HG03439 (cell line): ENCODE measurements at regions not wholly inside any gene's neighbourhood (a gene's known extent, or its start where the extent isn't known, plus 50 kb on each side); places are given as distances from the start of the nearest gene placed in this dataset.
"Not testable (repeated sequence)": the region's sequence is repeated elsewhere in the genome, so short reads cannot be mapped to it uniquely, and the experiment has no call there.

Experiments
- ATAC-seq: cut with Tn5 transposase; IDR thresholded peaks from one replicate; pipeline ENCODE4 v1.9.1; 2021; ENCODE audit warnings: mild to moderate bottlenecking, moderate library complexity; ENCODE audit not compliant: unreplicated experiment

DNA sequence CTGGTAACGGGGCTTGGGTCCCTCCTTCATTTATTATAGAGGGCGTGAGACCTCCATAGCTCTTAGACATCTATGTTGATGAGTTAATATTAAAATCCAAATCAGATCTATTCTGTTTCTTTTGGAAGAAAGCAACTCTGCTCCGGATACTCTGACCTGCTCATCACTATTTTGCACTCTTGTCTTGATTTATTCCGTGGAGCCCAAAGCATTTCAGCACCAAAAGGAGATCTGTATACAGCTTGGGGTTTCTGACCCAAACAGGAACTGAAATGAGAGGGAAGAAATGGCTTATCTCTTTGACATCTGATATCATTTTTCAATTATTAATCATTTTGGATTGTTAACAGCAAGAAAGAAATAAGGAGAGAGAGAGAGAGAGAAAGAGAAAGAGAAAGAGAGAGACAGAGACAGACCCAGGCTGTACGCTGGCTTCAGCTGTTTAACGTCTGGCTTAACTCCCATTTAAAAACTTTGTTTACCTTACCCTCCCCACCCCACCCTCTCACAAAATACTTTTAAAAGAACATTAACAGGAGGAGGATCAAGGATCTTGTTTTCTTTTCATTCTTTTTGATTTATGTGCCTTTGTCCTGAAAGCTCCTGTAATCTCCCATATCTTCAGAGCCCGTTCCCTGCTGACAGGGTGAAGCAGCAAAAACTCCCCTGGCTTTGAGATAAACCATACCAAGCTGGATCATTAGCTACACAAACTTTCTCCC lies 231.4 kb upstream of the TUT7 start:
- ATAC-seq, result no peak

DNA sequence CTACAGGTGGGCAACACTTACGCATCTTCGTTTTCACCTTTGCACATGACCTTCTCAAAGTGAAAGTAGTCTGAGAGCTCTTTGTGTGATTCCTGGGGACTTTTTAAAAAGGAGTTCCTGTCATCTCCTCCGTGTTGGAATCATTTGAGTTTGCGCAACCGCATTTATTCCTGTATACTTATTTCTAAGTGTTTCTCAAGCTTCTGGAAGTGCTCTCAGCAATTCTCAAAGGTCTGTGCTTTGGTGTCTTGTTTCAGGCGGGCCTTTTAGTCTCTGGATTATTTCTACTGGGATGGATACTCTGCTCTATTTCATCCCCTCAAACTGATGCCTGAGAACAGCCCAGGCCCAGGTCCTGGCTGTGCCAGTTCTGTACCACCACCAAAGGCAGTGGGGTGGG lies 226.5 kb upstream of the TUT7 start:
- ATAC-seq, result no peak

DNA sequence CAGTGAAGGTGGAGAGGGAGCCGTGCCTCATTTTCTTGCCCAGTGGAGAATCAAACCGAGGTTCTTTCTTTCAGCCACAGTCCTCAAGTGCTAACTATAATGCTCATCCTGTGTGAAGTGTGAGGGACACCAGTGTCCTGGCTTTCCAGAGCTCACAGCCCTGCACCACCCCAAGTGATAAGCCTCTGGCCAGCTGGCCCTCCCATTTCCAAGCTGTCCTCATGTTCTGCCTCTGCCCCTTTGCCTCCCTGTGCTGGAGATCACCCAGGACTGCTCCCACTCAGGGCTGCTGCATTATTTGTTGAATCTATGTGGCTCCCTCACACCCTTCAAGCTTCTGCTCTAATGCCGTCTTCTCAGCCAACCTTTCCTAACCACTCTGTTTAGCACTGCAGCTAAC lies 224.5 kb upstream of the TUT7 start:
- ATAC-seq, result no peak

DNA sequence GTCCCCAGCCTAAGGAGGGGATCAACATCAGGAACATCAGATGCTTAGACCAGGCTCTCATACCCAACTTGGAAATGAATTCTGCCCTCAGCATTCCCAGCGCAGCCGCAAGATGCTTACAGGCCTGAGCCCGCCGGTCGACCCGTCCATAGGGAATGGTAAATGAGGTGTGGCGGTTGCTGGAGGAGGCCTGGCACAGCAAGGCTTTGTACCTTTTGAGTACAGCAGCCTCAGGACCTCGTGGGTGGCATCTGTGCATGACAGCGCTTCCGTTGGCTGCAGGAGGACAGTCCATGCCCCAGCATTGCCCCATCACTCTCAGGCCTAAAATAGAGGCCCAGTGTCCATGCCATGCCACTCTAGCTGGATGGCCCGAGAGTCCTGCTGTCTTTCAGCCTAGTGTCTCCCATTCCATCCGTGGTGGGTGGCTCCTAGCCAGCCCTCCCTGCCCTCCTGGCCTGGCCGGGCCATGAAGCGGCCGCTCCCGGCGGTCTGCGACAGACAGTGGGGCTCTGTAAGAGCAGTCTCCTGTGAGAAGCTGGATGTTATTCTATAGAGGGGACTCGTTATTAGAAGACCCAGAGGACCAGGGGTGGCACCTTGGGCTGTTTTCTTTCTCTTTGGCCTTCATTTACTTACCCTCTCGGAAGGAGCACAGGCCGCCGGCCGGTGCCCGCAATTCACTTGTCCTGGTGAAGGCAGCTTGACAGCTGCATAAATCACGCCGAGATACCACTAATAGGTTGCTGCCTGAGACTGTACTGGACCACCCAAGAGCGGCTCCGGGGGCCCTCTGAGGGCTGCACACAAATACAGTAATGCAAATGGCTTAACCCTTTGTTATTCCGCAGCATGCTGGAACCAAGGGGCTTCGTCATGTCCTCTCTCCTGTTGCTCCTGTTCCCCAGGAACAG lies 223.5 kb upstream of the TUT7 start:
- no peak for ATAC-seq

DNA sequence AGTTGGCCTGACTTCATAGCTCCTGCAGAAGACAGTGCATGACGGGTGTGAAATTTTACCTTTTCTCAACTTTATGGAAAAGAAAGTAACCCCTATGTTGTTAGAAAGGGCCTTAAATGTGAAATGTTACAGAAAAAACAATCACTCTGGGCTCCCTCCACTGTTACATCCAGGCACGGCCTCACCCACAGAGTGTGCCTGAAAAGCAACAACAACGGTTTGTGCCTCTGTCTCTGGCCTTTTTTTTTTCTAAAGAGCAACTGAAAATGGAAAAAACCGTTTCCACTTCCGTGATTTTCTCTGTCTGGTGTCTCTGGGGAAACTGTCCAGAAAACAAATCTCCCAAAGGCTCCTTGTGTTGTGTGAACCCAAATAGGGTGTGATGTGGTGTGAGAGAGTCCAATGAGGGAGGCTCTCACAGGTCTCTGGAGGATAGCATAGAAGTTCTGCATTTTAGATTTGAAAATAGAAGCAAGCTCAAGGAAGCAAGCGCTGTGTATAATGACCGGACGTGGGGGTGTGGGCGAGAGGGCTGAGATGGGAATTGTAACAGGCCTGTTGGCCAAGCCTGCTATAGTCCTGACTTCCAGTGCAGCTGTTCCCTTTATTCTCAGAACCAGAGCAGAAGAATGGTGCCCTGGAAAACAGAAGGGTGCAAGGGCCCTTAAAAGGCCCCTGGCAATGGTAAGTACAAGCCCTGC lies 221.8 kb upstream of the TUT7 start:
- ATAC-seq, result no peak

DNA sequence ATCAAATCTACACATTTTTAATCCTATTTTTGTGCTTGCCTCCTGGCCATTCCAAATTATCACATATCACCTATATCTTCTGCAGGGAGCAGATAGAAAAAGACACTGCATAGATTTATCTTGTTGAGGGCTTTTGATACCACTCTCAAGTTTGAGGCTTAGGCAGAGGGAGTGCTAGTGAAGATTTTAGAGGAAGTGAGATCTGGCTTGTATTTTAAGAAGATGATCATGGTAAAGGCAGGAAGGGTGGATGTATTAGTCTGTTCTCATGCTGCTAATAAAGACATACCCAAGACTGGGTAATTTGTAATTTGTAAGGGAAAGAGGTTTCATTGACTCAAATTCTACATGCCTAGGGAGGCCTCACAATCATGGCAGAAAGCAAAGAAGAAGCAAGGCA lies 220.9 kb upstream of the TUT7 start:
- no peak for ATAC-seq

DNA sequence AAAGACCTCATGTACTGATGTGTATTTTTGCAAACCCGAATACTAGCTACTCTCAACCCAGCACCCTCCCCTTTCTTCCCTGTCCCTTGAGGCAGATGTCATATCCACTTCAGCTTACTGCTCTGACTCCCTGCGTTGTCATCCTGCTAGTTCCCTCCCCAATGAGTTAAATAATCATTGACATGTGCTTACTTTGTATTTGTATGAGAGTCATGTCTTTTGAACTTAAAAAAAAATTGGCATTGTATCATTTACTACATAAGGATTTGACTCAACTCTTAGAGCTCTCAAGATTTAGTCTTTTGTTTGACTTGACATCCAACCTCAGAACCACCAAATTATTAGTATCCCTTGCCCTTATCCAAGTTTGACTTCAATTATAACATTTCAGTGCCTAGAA lies 219.7 kb upstream of the TUT7 start:
- no peak for ATAC-seq

DNA sequence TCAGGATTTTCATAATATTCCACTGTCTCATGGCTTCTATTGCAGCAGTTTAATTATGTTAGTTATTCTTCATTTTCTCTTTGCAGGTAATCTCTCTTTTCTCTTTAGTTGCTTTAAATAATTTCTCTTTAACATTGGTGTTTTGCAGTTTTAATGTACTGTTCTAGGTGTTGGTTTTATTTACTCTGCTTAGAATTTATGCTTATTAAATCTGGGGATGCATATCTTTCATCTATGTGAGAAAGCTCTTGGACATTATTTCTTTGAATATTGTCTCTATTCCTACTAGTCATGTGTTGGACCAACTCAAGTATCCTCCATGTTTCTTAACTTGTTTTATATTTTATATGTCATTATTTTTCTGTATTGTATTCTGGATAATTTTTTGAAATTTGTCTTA lies 218.7 kb upstream of the TUT7 start:
- no peak for ATAC-seq

DNA sequence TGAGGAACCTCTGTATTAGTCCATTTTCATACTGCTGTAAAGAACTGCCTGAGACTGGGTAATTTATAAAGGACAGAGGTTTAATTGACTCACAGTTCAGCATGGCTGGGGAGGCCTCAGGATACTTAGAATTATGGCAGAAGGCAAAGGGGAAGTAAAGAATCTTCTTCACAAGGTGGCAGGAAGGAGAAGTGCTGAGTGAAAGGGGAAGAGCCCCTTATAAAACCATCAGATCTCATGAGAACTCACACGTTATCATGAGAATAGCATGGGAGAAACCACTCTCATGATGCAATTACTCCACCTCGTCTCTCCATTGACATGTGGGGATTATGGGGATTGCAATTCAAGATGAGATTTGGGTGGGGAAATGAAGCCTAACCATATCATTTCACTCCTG lies 211.4 kb upstream of the TUT7 start:
- ATAC-seq, result not testable (repeated sequence)

DNA sequence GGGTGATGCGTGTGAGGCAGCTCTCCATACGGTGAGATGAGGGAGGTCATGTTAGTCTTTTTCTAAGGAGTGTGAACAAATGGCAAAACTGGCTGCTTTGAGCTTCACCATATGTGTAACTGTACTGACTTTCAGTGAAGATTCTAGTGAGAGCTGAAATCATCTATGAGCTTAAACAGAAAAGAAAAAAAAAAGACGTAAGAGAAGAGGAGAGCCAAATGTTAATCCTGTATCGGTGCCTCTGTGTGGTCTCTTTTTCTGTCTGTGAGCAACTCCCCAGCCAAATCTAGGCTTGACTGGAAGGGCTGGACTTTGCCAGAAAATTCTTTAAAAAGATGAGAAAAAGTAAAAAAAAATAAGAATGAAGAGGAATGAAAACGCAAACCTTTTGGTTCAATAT lies 209.7 kb upstream of the TUT7 start:
- ATAC-seq, result no peak

DNA sequence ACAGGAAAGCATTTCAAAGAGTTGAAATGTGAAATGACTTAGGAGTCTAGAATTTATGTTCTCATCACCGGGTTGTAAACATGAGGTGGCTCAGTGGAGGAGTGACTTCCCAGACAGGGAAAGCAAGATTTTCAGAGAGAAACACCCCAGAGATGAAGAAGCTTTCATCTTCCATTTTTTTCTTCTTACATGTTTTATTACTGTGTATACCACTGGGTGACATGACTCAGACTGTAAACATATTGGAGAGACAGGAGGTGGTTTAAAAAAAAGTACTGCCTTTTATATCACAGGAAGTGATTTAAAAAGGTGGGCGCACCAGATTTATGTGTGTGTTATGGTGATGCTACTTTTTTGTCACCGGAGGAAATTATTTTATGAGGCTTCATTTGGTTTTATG lies 209.1 kb upstream of the TUT7 start:
- ATAC-seq, result no peak

DNA sequence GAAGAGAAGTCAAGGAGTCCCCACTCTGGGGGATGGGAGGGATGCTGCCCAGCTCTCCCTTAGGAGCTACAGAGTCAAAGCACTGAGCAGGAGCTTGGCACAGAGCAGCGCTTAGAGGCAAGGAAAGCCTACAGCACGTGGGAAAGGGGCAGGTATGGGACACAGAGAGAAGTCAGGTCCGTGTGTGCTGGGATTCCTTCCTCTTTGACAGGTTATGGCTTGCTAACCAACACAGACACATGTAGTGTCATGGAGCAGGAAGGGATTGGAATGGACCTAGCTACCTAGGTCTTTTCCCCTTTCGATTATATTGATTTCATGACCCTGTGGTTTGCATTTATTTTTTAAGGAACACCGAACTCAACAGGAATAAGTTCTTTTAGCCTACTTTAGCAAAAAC lies 208.5 kb upstream of the TUT7 start:
- no peak for ATAC-seq

DNA sequence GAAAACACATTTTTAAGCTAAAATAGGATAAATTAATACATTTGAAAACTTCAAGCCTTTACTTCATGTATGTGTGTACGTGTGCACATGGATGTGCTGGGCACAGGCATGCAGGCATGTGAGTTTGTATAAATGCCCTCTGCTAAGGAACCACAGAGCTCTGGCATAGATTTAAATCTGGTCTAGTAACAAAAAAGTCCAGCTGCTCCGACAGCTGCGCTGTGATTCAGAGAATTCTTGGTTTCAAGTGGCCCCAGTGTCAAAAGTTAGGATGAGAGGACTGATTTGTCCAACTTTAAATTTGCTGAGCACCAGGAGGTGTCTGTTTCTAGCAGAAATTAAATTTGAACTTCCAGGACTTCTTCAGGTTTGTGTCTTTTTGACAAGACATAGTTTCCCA lies 203.7 kb upstream of the TUT7 start:
- no peak for ATAC-seq

DNA sequence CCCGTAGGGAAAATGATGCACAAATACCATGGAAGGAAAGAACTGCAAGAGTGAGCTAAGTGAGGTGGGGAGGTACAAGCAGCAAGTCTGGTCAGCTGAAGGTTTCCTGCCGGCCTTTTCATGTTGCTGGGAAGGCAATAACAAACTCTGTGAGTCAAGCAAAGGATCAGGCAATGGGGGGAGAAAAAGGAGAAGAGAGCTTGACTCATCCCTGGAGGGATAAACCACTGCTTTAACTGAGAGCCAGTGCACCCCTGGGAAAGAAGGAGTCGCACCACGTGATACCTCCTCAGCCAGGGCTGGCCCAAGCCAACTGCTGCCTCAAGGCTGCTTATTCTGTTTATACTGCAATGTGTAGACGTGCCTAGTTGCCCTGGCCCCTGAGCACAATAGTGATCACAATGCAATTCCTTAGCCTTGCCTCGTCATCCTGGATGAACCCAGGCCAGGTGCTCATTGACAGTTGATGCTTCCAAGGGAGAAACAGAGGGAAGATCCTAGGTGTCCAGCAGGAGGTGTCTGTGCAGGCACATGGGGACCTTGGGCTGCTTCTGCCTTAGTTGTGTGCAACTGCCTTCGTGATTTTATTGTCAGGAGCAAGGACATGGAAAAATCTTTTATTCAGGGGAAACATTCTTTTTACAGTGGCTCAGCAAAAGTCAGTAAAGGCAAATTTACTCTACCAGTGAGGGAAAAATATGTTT lies 203.0 kb upstream of the TUT7 start:
- ATAC-seq, result no peak

DNA sequence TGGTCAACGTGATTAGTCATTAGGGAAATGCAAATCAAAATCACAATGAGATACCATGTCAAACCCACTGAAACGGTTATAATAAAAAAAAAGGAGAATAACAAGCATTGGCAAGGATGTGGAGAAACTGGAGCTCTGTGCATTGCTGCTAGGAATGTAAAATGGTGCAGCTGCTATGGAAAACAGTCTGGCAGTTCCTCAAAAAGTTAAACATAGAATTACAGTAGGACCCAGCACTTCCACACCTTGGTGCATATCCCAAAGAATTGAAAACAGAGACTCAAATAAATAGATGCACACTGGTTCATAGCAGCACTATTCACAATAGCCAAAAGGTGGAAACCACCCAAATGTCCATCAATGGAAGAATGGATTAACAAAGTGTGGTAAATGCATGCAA lies 201.5 kb upstream of the TUT7 start:
- ATAC-seq, result no peak

DNA sequence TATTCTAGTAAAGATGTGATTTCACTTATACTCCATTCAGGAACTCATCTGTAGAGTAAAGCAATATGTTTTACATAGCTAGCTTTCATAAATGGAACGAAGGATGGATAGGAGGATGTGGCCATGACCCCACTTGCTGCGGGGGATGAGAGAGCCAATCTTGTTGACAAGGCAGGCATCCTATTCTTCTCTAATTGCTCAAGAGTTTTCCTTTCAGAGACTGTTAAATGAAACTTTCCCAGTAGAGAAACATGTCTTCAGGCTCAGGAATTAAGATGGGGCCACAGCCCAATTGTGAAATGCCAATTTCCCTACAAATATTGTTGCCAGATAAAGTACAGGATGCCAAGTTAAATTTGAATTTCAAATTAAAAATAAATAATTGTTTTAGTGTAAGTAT lies 196.2 kb upstream of the TUT7 start:
- ATAC-seq, result no peak

DNA sequence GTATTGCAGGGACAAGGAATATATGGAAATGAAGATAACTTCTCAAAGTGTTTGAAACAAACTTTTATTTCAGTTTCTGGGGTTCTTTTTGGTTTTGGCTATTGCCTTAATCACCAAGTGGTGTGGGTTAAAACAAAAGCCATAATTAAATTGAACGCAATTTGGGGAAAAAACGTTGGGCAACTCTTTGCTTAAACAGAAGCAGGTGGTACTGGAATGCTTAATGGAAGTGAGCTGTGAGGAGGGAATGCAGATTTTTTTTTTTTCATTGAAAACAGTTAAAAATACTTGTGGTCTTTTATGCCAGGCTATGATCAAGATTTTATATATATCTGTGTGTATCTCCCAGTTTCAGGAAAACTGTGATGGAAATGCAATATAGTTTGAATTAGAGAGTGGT lies 195.7 kb upstream of the TUT7 start:
- ATAC-seq, result no peak

DNA sequence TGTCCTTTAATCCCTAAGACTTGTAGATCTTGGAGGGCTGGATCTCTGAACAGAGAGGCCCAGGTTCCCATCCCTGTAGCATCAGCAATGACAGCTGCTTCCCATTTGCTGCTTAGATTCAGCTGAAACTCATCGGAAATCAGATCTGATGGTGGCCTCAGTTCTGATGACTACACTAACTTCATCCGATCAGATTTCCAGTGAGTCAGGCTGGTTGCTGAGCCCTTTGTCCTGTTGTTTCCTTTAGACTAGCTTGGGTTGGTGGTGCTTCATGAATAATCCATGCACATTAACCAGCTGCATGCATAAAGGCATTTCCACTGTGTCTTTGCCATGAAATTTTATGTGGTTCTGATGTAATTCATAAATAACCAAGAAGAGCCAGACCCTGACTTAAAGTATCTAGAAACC lies 195.2 kb upstream of the TUT7 start:
- ATAC-seq, result no peak

DNA sequence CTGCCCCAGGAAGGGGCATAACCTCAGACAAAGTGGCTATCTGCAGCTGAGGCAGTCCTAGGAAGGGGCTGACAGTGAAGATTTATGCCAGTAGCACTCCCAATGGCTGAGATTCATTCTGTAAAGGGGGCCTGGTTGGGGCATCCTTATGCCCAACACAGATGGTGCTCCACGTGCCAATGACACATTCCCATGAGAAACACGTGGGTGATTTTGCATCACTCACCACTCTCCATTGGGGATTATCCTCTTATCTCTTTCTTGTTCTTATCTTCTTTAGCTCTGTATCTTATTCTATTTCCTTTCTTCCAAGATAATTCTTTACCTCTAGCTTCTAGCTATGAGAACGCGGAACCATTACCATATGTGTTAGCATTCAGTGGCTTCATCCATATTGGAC lies 194.0 kb upstream of the TUT7 start:
- ATAC-seq, result no peak

DNA sequence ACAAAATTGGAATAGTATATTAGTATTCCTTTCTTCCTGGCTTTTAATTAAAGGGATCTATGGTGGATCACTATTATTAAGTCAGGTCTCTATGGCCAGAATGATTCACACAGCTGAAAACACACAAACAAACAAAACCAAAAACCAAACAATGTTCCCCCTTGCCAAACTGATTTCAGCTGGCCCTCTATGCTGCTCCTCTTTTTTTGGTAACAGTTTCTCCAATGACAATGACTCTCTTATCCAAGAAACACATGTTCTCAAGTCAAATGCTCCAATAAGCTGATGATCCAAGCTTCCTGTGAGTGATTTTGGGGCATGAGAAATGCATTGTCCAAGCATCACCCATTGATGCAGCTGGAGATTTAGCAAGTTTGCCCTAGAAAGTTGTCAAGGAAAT lies 193.4 kb upstream of the TUT7 start:
- no peak for ATAC-seq

DNA sequence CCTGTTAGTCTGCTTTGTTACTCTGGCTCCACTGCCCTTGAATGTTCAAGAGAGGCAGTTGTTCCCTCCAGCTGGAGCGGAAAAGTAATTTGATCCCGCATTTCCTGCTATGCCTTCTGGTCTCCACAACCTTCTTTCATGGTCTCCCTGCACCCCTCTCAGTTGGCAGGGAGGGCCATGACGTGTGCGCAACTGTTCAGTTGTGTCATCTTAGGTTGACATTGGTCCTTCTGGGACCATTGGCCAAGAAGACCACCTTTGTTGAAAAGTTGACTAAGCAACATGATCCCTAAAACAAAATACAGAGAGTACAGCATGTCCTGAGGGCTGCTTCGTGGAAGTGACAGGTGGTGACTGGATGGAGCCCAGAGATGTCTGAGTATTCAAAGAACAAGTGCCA lies 192.5 kb upstream of the TUT7 start:
- no peak for ATAC-seq
